Putamen (tissue), 1 donor: ENCODE measurements at regions not wholly inside any gene's neighbourhood (a gene's known extent, or its start where the extent isn't known, plus 50 kb on each side); places are given as distances from the start of the nearest gene placed in this dataset.

Experiments
- DNase-seq: peaks from one replicate; pipeline ENCODE4 v3.0.0-alpha.2; 2016; ENCODE audit warnings: low spot score

DNA sequence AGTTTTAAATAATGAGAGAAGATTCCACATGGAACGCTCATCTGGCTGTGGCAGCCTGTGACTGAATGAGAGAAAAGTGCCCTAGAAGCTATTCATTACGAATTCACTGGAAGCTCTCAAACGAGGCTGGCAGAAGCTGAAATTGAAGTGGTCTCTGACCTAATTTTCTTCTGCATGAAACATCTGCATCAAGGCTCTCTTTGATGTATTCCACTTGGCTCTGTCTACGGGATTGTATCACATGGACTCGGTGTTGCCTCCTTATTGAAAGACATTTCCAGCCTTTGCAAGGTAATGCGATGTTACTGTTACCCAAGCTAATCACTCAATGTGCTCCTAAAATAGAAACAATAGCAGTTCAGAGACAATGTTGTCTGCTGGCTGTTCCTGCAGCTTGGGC lies 246.9 kb upstream of the ZNF462 start:
- DNase-seq: peak; percentile 55

DNA sequence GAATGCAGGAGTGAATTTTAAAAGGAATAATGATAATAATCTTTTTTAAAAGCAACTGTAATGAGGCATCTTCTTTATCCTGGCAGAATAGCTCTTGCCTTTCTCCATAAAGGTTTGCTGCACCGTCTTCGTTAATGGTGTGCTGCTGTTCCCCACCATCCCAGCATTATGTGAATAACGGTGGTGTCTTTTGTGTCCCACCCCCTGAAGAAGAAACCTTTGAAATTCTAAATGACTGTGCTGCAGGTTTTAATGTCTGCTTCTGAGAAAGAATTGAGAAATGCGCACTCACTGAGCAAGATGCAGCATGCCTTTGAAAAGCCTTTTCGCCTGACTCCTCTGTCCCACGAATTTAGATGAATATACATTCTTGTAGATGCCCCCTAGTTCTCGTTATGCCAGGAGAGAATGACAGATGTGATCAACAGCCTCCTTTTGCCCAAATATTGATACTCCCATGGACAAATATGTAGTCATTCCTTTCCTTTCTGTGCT lies 246.1 kb upstream of the ZNF462 start:
- no peak for DNase-seq

- no peak for DNase-seq
These were observed 243.8 kb upstream of the ZNF462 start for GRCh38 chr9:106619211-106619610.

DNA sequence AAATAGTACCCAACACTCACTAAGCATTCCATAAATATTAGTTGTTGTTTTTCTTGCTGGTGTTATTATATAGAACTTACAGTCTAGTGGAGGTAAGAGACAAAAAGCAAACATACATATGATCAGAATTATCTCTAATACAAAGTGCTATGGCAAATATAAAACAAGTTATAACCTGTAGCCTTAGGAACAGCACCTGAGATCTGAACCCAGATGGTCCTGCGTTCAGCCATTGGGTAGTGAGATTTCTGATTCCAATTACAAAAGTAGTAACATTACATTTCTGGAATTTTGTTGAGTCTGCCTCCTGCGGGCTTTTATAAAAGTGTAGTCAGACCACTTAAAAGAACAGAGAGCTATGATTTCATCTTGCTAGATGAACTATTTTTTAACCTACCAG lies 242.9 kb upstream of the ZNF462 start:
- DNase-seq: no peak

DNA sequence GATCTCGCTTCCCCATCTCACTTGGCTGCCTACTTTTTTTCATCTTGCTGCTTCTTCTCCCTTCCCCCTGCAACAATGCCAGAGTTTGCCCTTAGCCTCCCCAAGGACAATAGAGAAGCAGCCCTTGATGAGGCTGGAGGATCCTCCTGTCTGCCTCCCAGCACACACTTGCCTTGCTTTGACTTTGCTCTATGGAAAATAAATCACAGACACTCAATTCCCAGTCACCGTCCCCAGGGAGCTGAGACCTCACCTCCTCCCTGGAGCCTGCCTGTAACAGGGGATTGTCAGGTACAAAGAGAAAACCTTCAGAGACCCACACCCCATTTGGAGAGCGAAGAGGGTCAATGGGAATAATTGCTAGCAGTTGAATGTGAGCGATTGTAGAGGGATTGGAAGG lies 242.1 kb upstream of the ZNF462 start:
- DNase-seq: no peak

- DNase-seq: peak; percentile 64
These were observed 241.4 kb upstream of the ZNF462 start for GRCh38 chr9:106621313-106622163.

DNA sequence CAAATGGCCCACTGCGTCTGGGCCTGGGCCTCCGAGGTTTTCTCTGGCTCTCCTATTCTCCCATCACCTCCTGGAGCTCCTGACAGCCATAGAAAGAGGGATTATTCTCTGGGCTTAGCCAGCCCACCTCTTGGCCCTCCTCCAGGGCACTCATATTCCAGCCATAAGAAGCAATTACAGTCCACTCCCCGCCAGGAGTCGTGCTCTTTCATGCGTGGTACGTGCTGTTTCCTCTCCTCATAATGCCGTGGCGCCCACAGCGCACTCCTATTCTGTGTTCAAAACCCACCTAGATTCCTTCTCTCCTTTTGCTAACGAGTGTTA lies 240.8 kb upstream of the ZNF462 start:
- DNase-seq: no peak

DNA sequence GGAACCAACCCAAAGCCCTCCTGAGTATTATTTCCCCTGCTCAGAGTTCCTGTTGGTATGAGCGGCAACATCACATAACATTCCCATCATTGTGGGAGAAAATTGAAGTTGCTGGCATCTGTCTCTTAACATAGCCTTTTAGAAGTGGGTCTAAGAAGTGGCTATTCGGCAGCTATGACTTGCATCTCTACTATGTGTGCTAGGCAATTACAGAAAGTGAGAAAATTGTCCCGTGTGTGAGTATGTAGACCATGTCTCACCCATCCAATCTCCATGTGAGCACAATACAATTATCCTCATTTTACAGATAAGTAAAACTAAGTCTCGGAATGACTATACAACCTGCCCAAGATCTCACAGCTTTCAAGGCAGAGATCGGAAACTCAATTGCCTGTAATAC lies 239.4 kb upstream of the ZNF462 start:
- no peak for DNase-seq

GRCh38 chr9:106625259-106625789 lies 237.6 kb upstream of the ZNF462 start:
- DNase-seq: no peak

- no peak for DNase-seq
These were observed 236.0 kb upstream of the ZNF462 start for GRCh38 chr9:106626936-106627335.

GRCh38 chr9:106632621-106633020 lies 230.3 kb upstream of the ZNF462 start:
- no peak for DNase-seq

GRCh38 chr9:106634183-106634582 lies 228.8 kb upstream of the ZNF462 start:
- no peak for DNase-seq

DNA sequence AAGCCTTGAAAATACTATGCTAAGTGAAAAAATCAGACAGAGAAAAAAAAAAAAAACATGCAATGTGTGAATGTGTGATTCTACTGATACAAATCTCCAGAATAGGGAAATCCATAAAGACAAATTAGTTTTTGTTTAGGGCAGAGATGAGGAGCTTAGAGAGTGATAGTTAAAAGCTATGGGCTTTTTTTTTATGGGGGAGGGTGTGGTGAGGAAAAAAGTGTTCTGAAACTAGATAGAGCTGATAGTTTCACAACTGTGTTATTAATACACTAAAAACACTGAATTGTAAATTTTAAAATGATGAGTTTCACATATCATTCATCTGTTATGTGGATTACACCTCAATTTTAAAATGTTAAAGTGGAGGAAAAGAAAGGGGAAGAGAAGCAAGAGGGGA lies 228.3 kb upstream of the ZNF462 start:
- no peak for DNase-seq

DNA sequence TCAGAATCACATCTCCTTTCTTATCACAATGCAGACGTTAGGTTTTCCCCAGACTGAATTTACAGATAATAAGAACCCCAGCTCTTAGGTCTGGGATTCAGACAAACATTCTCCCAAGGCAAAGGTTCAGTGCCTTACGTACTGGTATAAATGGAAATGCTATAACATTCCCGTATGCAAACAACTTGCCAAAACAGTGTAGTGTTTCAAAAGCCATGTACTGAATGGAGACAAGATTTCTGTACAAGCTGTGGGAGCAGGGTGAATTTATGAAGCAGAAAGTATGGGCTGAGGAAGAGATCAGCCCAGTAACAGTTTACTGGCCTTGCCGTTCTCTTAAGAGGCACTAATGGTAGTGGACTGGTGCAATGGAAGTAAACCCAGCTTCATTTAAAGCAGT lies 225.5 kb upstream of the ZNF462 start:
- DNase-seq: no peak

GRCh38 chr9:106639873-106640568 lies 222.9 kb upstream of the ZNF462 start:
- DNase-seq: no peak

- no peak for DNase-seq
These were observed 219.6 kb upstream of the ZNF462 start for GRCh38 chr9:106643211-106643930.

DNA sequence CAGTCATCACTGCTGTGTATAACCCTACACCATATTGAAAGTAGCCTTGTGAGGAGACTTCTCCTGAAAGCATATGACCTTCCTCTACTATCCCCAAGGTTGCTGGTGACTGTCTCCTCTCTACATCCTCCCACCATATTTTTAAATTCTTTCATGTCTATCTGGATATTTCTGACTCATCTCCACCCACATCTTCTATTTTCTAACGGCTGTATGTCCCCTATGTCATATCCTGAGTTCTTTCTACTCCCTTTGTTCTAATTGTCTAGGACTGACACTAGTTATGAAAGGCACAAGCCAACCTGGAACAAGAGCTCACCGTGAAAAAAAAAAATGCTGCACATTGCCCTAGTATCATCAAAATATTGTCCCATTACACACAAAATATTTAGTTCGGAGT lies 218.3 kb upstream of the ZNF462 start:
- DNase-seq: peak; percentile 56

DNA sequence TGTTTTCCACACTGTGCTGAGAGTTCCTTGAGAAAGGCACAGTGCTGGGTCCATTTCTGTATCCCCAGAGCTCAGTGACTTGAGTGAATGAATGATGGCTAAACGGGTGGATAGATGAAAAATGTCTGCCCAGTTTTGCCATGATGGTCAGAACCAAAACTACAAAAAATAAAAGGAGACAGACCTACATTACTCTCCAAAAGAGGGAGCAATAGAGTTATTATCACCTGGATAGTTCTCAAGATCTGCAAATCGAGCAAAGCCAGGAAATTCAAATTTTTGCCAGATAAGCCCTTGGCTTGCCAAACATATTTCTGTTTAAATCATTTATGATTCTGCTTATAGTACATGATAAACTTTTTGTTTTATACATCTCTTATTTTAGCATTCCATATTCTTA lies 214.2 kb upstream of the ZNF462 start:
- no peak for DNase-seq

DNA sequence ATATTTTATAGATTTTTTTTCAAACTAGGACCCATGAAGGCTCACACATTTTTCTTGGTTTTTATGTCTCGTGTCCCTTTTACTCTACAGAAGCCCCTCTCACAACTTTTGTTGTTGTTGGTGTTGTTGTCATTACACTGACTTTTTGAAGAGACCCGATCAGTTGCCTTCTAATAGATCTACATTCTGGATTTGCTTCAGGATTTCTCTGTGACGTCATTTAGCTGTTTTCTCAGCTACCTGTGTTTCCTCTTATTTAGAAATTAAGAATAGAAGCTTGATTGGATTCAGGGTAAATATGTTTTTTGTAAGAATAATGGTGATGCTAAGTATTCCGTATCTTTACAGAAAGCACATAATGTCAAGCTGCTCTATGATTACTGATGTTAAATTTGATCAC lies 213.3 kb upstream of the ZNF462 start:
- DNase-seq: no peak

DNA sequence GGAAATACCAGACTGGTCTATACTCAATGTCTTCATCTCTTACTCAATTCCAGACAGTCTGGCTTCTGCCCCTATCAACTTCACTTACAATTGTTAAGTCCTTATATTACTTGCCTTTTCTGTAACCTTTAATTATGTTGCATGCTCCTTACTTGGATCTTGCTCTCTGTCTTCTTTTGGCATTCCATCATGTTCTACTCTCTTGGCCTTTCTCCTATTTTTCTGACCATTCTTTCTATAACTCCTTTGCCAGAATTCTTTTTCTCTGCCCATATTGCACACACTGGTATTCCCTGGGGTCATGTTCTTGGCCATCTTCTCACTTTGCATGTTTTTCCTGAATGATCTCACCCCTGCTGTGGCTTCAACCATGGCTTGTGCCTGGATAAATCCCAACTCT lies 209.8 kb upstream of the ZNF462 start:
- no peak for DNase-seq

- no peak for DNase-seq
These were observed 207.0 kb upstream of the ZNF462 start for GRCh38 chr9:106655966-106656365.

- no peak for DNase-seq
These were observed 205.0 kb upstream of the ZNF462 start for GRCh38 chr9:106657926-106658325.

DNA sequence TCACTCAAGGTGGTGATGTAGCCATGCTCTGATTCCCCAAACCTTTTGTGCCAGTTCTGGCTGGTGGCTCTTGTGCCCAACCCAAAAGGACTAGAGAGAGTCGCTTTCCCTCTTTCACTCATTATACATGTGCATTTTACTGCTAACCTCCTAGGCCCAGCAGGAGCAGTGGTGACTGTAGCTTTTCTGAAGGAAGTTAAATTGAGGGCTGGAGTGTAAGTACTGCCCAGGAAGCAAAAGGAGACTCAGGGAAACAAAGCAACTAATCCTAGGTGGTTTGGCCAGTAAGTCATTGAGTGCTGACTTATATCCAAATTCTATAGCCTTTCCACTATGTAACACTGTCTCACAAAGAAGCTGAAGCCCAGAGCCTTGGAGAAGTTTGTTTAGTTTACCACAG lies 194.4 kb upstream of the ZNF462 start:
- DNase-seq: no peak
